ENCODE measurements at regions not wholly inside any gene's neighbourhood (a gene's known extent, or its start where the extent isn't known, plus 50 kb on each side); places are given as distances from the start of the nearest gene placed in this dataset.

- 81% methylated on average over 7 of the region's 7 CpGs for WGBS
- Histone ChIP-seq H3K4me1 (ENCODE audit: control insufficient read depth in 4 of 4, insufficient read depth in 4 of 4, low read length in 3 of 4) (no peaks in the 10 kb centered on the region), H3K27ac (ENCODE audit: low read depth in 1 of 2, low read length in 2 of 2) (no peak overlapping the region), H3K9ac (ENCODE audit: low read depth in 1 of 2, low read length in 2 of 2) (no peak overlapping the region), H3K27me3 (ENCODE audit: control insufficient read depth in 4 of 4, insufficient read depth in 4 of 4, low read length in 3 of 4) (peaks cover 0 to 2% (median 0%) of the 10 kb centered on the region in 4 donors), H3K4me3 (ENCODE audit: low read depth in 1 of 3, low read length in 3 of 3) (no peak overlapping the region), H3K36me3 (ENCODE audit: control insufficient read depth in 4 of 4, insufficient read depth in 3 of 4, low read depth in 1 of 4, low read length in 3 of 4) (no peaks in the 10 kb centered on the region), H3K9me3 (ENCODE audit: control insufficient read depth in 4 of 4, low read length in 3 of 4) (no peaks in the 10 kb centered on the region)
- no peak for TF ChIP-seq ZBTB33 (IDR thresholded peaks at IDR 0.05)
- TF ChIP-seq ATF3 (IDR thresholded peaks at IDR 0.05), result no peak
- no peak for TF ChIP-seq FOXA2 (IDR thresholded peaks at IDR 0.05)
- TF ChIP-seq CTCF (IDR thresholded peaks at IDR 0.05; ENCODE audit: low read depth, low read length, missing input control), result no peak
- no peak for TF ChIP-seq REST (IDR thresholded peaks at IDR 0.05)
- TF ChIP-seq NR2F2 (IDR thresholded peaks at IDR 0.05), result no peak
- TF ChIP-seq RAD21 (IDR thresholded peaks at IDR 0.05), result no peak
- no peak for TF ChIP-seq RXRA (IDR thresholded peaks at IDR 0.05)
- no peak for TF ChIP-seq YY1 (IDR thresholded peaks at IDR 0.05)
- no peak for TF ChIP-seq HNF4A (conservative IDR thresholded peaks at IDR 0.05)
- no peak for TF ChIP-seq GABPA (IDR thresholded peaks at IDR 0.05 in 1 of 2, conservative IDR thresholded peaks at IDR 0.05 in 1 of 2)
- TF ChIP-seq EGR1 (IDR thresholded peaks at IDR 0.05; ENCODE audit: low read depth in 2 of 2), result no peak
- DNase-seq (ENCODE audit: low spot score), result no peak
Measured at GRCh38 chr10:128625926-128626325, 499.7 kb upstream of the MKI67 start.

GRCh38 chr10:128626397-128627000 lies 500.3 kb upstream of the MKI67 start:
- Histone ChIP-seq H3K9ac (ENCODE audit: low read depth in 1 of 2, low read length in 2 of 2) (no peak overlapping the region), H3K4me3 (ENCODE audit: low read depth in 1 of 3, low read length in 3 of 3) (no peak overlapping the region), H3K27me3 (ENCODE audit: control insufficient read depth in 4 of 4, insufficient read depth in 4 of 4, low read length in 3 of 4) (peaks cover 0 to under 1% (median 0%) of the 10 kb centered on the region in 4 donors), H3K4me1 (ENCODE audit: control insufficient read depth in 4 of 4, insufficient read depth in 4 of 4, low read length in 3 of 4) (no peaks in the 10 kb centered on the region), H3K36me3 (ENCODE audit: control insufficient read depth in 4 of 4, insufficient read depth in 3 of 4, low read depth in 1 of 4, low read length in 3 of 4) (no peaks in the 10 kb centered on the region), H3K27ac (ENCODE audit: low read depth in 1 of 2, low read length in 2 of 2) (no peak overlapping the region), H3K9me3 (ENCODE audit: control insufficient read depth in 4 of 4, low read length in 3 of 4) (no peaks in the 10 kb centered on the region)
- 88% methylated on average over 6 of the region's 6 CpGs for WGBS
- no peak for DNase-seq (ENCODE audit: low spot score)
- TF ChIP-seq CTCF (IDR thresholded peaks at IDR 0.05; ENCODE audit: low read depth, low read length, missing input control), result no peak
- TF ChIP-seq ZBTB33 (IDR thresholded peaks at IDR 0.05), result no peak
- TF ChIP-seq HNF4A (conservative IDR thresholded peaks at IDR 0.05), result no peak
- TF ChIP-seq YY1 (IDR thresholded peaks at IDR 0.05), result no peak
- TF ChIP-seq FOXA2 (IDR thresholded peaks at IDR 0.05), result no peak
- no peak for TF ChIP-seq ATF3 (IDR thresholded peaks at IDR 0.05)
- no peak for TF ChIP-seq REST (IDR thresholded peaks at IDR 0.05)
- TF ChIP-seq FOXA1 (IDR thresholded peaks at IDR 0.05), result no peak
- TF ChIP-seq RXRA (IDR thresholded peaks at IDR 0.05), result no peak

All from liver (tissue), 8 donors.